ENCODE measurements at regions not wholly inside any gene's neighbourhood (a gene's known extent, or its start where the extent isn't known, plus 50 kb on each side); places are given as distances from the start of the nearest gene placed in this dataset. TPM values are rescaled to one million over a fixed set of nuclear protein-coding genes. Genes with fewer than 3 reads are reported as not detected.
A peak's percentile ranks its signal among the peaks of the same experiment; 100 is the strongest.
"Not testable (repeated sequence)": the region's sequence is repeated elsewhere in the genome, so short reads cannot be mapped to it uniquely, and the experiment has no call there.

- H3K79me2 ChIP-seq (ENCODE audit: insufficient read depth), result no peaks in the 10 kb centered on the region
- no peaks in the 10 kb centered on the region for H3K9me3 ChIP-seq (ENCODE audit: low read depth)
- TF ChIP-seq EZH2 (IDR thresholded peaks at IDR 0.05; ENCODE audit: insufficient read depth, poor library complexity, severe bottlenecking) (no peak), EZH2phosphoT487 (IDR thresholded peaks at IDR 0.05; ENCODE audit: insufficient read depth, low read depth) (no peak)
- peaks cover 15% of the 10 kb centered on the region for H3K4me1 ChIP-seq (ENCODE audit: insufficient read depth)
- no peak overlapping the region for H3K4me3 ChIP-seq
- H3K27me3 ChIP-seq (replicated peaks; ENCODE audit: insufficient read depth), result no peaks in the 10 kb centered on the region
- H3K36me3 ChIP-seq (ENCODE audit: low read depth), result no peaks in the 10 kb centered on the region
- no peak overlapping the region for H2AFZ ChIP-seq
- H3K27ac ChIP-seq, result no peak overlapping the region
- no peaks in the 10 kb centered on the region for H4K20me1 ChIP-seq (ENCODE audit: insufficient read depth)
- WGBS, 2 experiments (ENCODE audit: low coverage in 1 of 2, low lambda C conversion rate in 2 of 2, missing lambda C conversion rate in 2 of 2), result 95 to 98% methylated on average over 7 of the region's 7 CpGs
- no peaks in the 10 kb centered on the region for H3K9me2 ChIP-seq (ENCODE audit: insufficient read depth)
- no peak overlapping the region for H3K4me2 ChIP-seq (ENCODE audit: unreplicated experiment)
- no peak overlapping the region for H3K9ac ChIP-seq
- in situ Hi-C loops (cut with MboI), result no loop called here
- H3F3A ChIP-seq (ENCODE audit: insufficient read depth), result peaks cover 10% of the 10 kb centered on the region
- no peak for DNase-seq
These were observed 53.7 kb upstream of the ZNF217 start for GRCh38 chr20:53647286-53647821.

GRCh38 chr20:53646550-53646949, 52.9 kb upstream of the ZNF217 start:
- 83 to 95% methylated on average over 3 of the region's 3 CpGs for WGBS, 2 experiments (ENCODE audit: low coverage in 1 of 2, low lambda C conversion rate in 2 of 2, missing lambda C conversion rate in 2 of 2)
- H3K9me3 ChIP-seq (ENCODE audit: low read depth), result no peaks in the 10 kb centered on the region
- H3K36me3 ChIP-seq (ENCODE audit: low read depth), result no peaks in the 10 kb centered on the region
- peaks cover 20% of the 10 kb centered on the region for H3K4me1 ChIP-seq (ENCODE audit: insufficient read depth)
- no peaks in the 10 kb centered on the region for H4K20me1 ChIP-seq (ENCODE audit: insufficient read depth)
- no peak overlapping the region for H3K27ac ChIP-seq
- no peaks in the 10 kb centered on the region for H3K27me3 ChIP-seq (replicated peaks; ENCODE audit: insufficient read depth)
- no peaks in the 10 kb centered on the region for H3K9me2 ChIP-seq (ENCODE audit: insufficient read depth)
- no peak for DNase-seq
- TF ChIP-seq EZH2 (IDR thresholded peaks at IDR 0.05; ENCODE audit: insufficient read depth, poor library complexity, severe bottlenecking) (no peak), EZH2phosphoT487 (IDR thresholded peaks at IDR 0.05; ENCODE audit: insufficient read depth, low read depth) (no peak)
- H3K79me2 ChIP-seq (ENCODE audit: insufficient read depth), result no peaks in the 10 kb centered on the region
- no peak overlapping the region for H3K4me2 ChIP-seq (ENCODE audit: unreplicated experiment)
- in situ Hi-C loops (cut with MboI), result no loop called here
- H3K4me3 ChIP-seq, result no peak overlapping the region
- peaks cover 16% of the 10 kb centered on the region for H3F3A ChIP-seq (ENCODE audit: insufficient read depth)
- no peak overlapping the region for H3K9ac ChIP-seq
- no peak overlapping the region for H2AFZ ChIP-seq

- Histone ChIP-seq H3K27ac (no peak overlapping the region), H2AFZ (no peak overlapping the region), H4K20me1 (ENCODE audit: insufficient read depth) (no peaks in the 10 kb centered on the region), H3K36me3 (ENCODE audit: low read depth) (no peaks in the 10 kb centered on the region), H3K9ac (no peak overlapping the region), H3K4me1 (ENCODE audit: insufficient read depth) (peaks cover 20% of the 10 kb centered on the region), H3F3A (ENCODE audit: insufficient read depth) (peaks cover 16% of the 10 kb centered on the region), H3K9me2 (ENCODE audit: insufficient read depth) (no peaks in the 10 kb centered on the region), H3K4me3 (no peak overlapping the region), H3K79me2 (ENCODE audit: insufficient read depth) (no peaks in the 10 kb centered on the region), H3K9me3 (ENCODE audit: low read depth) (no peaks in the 10 kb centered on the region), H3K27me3 (replicated peaks; ENCODE audit: insufficient read depth) (no peaks in the 10 kb centered on the region), H3K4me2 (ENCODE audit: unreplicated experiment) (no peak overlapping the region)
- DNase-seq, result no peak
- in situ Hi-C loops (cut with MboI), result no loop called here
- WGBS, 2 experiments (ENCODE audit: low coverage in 1 of 2, low lambda C conversion rate in 2 of 2, missing lambda C conversion rate in 2 of 2), result 98% methylated on average over 2 of the region's 2 CpGs
- TF ChIP-seq EZH2 (IDR thresholded peaks at IDR 0.05; ENCODE audit: insufficient read depth, poor library complexity, severe bottlenecking), result no peak
- TF ChIP-seq EZH2phosphoT487 (IDR thresholded peaks at IDR 0.05; ENCODE audit: insufficient read depth, low read depth), result no peak
These were observed 51.9 kb upstream of the ZNF217 start for GRCh38 chr20:53645582-53645897.

- H3K4me3 ChIP-seq; H3K9me3 ChIP-seq (ENCODE audit: low read depth); in situ Hi-C loops (cut with MboI); H3K4me2 ChIP-seq (ENCODE audit: unreplicated experiment); H3K27me3 ChIP-seq (replicated peaks; ENCODE audit: insufficient read depth); H3K9me2 ChIP-seq (ENCODE audit: insufficient read depth); H3K36me3 ChIP-seq (ENCODE audit: low read depth); H2AFZ ChIP-seq; H3K79me2 ChIP-seq (ENCODE audit: insufficient read depth); DNase-seq; H4K20me1 ChIP-seq (ENCODE audit: insufficient read depth); H3K9ac ChIP-seq: not testable (repeated sequence)
- H3K4me1 ChIP-seq (ENCODE audit: insufficient read depth), result peaks cover 20% of the 10 kb centered on the region
- peaks cover 16% of the 10 kb centered on the region for H3F3A ChIP-seq (ENCODE audit: insufficient read depth)
- 95 to 99% methylated on average over 8 of the region's 8 CpGs for WGBS, 2 experiments (ENCODE audit: low coverage in 1 of 2, low lambda C conversion rate in 2 of 2, missing lambda C conversion rate in 2 of 2)
- H3K27ac ChIP-seq, result 0 out of 2 replicates have a peak overlapping the region, but pooled peaks have one; percentile 90
These were observed 50.5 kb upstream of the ZNF217 start for GRCh38 chr20:53644108-53644507.

Small RNA genes in the stretch of these regions (small RNA-seq; reads per million reads assigned to genes)
- not detected for gene RNU7-14P (ENCODE audit: low read depth, low replicate concordance)
